Erythroblast (primary cell): ENCODE measurements at regions not wholly inside any gene's neighbourhood (a gene's known extent, or its start where the extent isn't known, plus 50 kb on each side); places are given as distances from the start of the nearest gene placed in this dataset.

Source experiments
- DNase-seq, 2 experiments: peaks; one replicate each; lab custom pipeline; 2025; lab: John Stamatoyannopoulos, UW
- GATA1 ChIP-seq: IDR thresholded peaks from 2 replicates; pipeline ENCODE4 v1.6.1; 2011; ENCODE audit warnings: low read depth, mild to moderate bottlenecking, control low read depth, low read length, moderate library complexity
- POLR2A ChIP-seq: IDR thresholded peaks from 2 replicates; pipeline ENCODE4 v1.6.1; 2011; ENCODE audit warnings: mild to moderate bottlenecking, low read length

DNA sequence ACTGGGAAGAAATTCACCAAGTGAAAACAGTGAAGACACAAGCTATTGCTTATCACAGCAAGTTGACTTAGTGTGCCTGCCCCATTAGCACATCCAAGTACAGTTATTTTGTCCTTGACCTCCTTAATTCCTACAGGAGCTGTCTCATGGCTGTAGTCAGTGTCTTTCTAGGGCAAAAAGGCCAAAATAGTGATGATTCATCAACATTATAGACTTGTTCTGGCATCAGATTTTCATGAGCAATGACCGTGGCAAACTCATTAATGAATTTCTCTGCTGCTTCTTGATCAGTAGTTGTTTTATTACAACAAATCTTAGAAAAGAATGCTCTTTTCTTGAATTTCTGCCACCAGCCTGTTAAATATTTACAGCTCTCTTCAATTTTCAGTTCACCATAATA lies 1169.3 kb upstream of the DDX18 start:
- TF ChIP-seq GATA1, result no peak
- TF ChIP-seq POLR2A, result no peak

DNA sequence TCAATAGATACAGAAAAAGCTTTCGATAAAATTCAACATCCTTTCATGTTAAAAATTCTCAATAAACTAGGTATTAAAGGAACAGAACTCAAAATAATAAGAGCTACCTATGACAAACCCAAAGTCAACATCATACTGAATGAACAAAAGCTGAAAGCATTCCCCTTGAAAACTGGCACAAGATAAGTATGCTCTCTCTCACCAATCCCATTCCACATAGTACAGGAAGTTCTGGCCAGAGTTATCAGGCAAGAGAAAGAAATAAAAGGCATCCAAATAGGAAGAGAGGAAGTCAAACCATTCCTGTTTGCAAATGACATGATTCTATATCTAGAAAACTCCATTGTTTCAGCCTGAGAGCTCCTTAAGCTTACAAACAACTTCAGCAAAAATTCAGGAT lies 1145.8 kb upstream of the DDX18 start:
- TF ChIP-seq GATA1, result no peak
- no peak for TF ChIP-seq POLR2A

More for the DNA sequence above, 1169.3 kb upstream of the DDX18 start:
- no peak for DNase-seq

DNA sequence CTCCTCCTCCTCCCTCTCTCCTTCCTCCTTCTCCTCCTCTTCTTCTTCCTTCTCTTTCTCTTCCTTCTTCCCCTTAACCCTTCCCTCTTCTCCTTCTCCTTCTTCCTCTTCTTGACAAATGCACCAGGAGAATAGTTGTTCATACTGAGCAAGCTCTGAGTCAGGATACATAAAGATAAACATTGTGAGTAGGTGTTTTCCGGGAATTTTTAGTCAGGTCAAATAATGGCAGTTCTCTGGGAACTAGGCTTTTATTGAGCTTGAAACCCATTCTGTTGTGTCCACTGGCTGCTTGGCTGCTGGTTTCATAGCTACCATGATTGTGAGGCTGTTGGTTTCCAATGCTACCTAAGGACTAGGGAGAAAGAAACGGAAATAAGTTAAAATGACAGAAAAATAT lies 1144.7 kb upstream of the DDX18 start:
- DNase-seq, result no peak
- TF ChIP-seq GATA1 (no peak), POLR2A (no peak)

More for the DNA sequence above, 1145.8 kb upstream of the DDX18 start:
- no peak for DNase-seq

DNA sequence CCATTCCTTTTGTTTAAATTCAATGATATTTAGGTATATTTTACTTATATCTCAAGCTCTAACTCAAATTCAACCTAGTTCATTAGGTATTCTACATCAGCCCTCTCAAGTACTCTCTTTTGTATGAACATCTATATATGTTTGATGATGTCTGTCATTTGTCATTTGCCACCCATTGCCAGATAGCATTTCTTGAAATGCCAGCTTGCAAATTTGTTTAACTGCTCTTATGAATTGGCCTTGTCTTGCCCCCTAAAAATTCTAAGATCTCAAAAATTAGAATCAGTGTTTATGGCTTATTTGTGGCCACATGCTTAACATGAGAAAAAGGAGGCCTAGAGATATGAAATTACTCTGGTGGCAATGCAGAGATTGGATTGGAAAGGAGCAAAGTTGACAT lies 1140.3 kb upstream of the DDX18 start:
- no peak for DNase-seq
- TF ChIP-seq POLR2A, result no peak
- no peak for TF ChIP-seq GATA1

DNA sequence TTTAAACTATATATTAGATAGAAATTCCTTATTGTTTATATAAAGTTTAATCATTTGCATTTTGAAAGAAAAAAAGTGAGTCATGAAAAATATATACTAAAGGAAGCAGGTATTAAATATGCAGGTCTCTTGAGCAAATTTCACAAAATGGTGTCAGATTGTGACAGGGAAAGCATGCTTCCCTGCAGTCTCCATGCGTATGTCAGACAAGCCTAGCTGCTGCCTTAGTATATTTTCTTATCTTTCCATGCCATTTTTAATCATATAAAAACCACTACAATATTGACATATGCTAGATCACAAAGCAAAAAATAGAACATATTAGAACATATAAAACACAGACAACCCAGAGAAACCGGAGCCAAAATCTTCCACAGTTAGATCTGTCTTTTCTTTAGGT lies 1137.7 kb upstream of the DDX18 start:
- no peak for DNase-seq
- no peak for TF ChIP-seq GATA1
- no peak for TF ChIP-seq POLR2A

DNA sequence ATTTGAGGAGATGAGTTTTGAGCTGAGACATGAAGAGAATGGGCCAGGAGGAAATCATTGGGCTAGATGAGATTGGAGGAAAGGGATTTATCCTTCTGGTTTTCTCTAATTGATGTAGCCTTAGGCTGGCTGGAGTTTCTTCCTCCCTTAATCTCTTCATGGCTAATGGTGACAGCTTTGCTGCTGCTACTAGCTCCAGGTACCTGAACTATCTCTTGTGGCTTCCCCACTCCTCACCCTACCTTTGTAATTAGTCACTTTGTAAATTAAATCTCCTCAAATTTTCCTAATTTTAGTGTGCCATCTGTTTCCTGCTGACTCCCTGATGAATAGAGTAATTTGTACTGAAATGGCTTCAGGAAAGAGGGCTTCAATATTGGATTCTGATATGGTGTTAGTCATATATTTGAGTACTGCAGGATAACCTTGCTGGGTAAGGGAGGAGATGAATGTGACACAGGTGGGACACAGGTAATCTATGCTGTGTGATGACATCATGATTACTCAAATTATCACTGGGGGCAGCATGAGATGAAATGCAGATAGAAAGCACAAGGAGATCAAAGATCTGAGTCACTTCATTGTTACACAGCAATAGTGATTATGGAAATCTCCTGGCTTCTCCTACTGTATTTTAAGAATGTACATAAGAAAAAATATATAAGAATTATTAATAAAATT lies 1134.1 kb upstream of the DDX18 start:
- no peak for DNase-seq
- TF ChIP-seq POLR2A (no peak), GATA1 (no peak)

DNA sequence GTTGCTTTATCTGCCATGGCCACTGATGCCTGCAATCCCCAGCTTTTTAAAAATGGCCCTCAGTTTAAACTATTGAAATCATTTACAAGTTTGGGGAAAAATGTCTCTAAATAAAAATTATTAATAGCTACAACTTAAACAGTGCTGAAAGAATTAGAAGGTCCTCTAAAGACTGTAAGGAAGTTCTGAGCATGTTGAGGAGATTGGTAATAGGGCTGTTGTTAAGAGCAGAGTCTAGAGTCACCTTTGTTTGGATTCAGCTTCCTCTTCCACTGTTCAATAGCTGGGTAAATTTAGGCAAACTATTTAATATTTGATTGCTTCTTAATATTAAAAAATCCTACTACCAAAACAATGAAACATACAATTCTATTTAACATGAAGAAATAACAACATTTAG lies 1127.1 kb upstream of the DDX18 start:
- TF ChIP-seq POLR2A, result no peak
- TF ChIP-seq GATA1, result no peak
- DNase-seq, result no peak

DNA sequence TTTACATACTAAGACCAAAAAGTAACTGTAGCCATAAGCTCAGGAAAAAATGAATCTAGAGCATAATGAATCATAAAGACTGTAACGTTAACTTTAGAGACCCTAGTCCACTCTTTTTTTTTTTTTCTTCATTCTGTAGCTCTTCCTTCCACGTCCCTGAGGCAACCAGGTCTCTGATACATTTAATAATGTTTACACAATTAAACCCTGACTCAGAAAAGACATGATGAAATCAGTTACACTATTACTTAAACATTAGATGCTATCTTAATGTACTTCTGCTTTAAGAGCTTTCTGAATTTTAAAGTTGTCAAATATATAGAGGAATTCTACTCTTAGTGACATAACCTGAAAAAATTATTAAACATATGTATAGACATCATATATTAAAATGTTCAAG lies 1121.5 kb upstream of the DDX18 start:
- TF ChIP-seq POLR2A, result no peak
- no peak for TF ChIP-seq GATA1
- no peak for DNase-seq

DNA sequence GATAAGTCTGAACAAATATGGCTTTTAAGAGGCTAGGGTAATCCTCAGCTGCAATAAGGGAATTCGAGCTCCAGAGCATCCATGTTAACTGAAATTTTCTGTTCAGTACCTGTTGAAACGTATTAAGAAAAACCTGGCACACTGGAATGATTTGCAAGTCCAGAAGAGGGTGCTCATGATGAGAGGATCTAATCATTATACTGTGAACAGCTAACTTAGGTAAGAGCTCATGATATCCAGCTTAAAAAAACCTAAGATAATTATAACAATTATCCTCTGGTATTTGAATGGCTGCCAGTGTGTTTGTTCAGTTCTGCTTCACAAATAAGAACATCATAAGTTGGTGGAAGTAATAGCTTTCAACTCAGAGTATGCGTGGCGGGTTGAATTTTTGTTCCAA lies 1118.3 kb upstream of the DDX18 start:
- DNase-seq, result no peak
- TF ChIP-seq POLR2A (no peak), GATA1 (no peak)

DNA sequence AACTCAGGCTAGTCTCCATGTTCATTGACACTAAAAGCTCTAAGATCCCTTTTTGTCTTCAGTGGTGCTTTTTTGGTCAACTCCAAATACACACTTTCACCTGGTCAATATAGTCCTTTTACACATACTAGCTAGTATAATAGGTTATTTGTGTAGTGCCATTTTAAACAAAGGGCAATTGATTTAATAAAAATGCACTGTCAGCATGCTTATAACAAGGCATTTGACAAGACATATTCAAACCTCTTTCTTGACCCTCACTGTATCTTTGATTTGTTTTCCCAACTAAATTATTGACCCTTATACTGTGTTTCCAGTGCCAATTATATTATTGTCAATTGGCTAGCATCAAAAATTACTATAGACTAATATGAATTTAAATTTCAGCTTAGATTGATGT lies 1117.6 kb upstream of the DDX18 start:
- no peak for DNase-seq
- TF ChIP-seq POLR2A (no peak), GATA1 (no peak)

DNA sequence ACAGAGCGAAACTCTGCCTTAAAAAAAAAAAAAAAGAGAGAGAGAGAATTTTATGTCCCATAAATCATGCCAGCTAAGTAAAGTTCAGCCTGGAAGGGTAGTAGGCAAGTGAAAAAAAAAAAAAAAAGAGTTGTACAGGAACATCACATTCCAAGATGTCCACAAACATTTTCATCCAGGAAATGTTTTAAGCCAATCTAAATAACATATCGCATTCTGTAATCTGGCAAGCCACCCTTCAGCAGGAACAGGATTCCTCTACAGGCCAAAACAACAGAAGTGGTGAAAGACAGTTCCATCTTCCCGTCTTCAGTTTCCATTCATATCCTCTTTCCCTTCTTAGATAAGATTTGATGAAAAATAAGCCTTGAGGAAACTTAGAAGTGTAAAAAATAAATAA lies 1108.1 kb upstream of the DDX18 start:
- TF ChIP-seq POLR2A (no peak), GATA1 (no peak)
- DNase-seq, result no peak

DNA sequence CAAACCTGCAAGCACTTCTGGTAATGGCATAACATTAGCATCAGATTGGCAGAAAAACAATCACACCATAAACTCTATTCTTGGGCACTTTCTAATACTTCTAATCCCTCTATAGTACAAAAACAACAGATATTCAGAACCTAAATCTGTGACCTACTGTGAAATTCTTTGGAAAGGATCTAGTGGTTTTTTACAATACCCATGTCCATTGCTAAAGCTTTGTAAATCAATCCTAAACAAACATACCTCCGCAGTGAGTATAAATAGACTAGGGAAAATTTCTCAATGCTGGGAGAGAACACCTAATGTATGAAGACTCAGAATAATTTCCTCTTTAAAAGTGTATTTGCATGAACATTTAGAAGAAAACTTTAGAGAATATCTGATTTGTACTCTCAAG lies 1098.5 kb upstream of the DDX18 start:
- no peak for DNase-seq
- no peak for TF ChIP-seq POLR2A
- no peak for TF ChIP-seq GATA1

DNA sequence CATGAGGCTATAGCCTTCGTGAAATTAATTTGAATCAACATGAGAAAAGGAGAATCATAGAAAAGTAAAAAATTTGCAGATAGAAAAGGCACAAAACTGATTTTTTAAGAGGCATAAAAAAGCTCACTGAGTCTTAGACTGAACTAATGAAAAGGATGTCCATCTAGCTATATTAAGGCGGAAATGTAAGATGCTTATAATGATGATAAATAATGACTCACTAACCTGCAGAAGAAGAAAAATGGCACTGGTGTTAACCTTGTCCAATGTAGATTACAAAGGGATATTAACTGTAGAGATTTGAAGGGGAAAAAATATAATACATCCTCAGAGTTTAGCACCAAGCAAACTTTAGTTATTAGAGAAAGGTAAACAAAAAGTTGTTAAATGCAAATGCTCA lies 1098.0 kb upstream of the DDX18 start:
- DNase-seq, result no peak
- TF ChIP-seq POLR2A (no peak), GATA1 (no peak)

DNA sequence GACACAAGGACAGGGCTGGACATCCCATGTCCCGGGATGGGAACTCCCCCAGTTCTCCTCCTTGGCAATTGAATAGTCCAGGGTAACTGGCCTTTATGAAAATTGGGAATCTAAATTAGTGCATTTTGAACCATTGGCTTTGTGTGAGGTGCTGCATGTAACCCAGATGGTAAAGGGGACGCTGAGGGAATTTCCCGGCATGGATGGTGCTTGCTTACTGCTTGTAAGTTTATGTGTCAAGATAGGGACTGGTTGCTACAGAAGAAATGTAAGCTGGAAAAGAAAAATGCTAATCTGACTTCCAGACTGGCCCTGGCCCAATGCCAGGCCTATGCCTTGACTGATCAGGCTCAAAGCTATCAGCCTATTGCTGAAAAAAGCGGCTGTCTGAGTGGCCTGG lies 1096.7 kb upstream of the DDX18 start:
- no peak for TF ChIP-seq POLR2A
- TF ChIP-seq GATA1, result no peak
- DNase-seq, result no peak

DNA sequence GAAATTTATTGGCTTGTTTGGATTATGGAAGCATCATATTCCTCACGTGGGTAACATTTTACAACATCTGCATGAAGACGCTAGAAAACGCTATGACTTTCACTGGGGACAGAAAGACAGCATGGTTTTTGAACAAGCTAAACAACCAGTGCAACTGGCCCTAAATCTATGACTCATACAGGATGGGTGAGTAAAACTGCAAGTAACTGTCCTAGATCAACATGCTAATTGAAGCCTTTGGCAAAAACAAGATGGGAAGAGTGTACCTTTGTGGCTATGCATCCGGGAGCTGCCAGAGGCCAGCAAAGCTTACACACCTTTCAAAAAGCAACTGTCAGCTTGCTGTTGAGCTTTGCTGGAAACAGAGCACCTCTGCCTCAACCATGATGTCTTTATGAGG lies 1096.0 kb upstream of the DDX18 start:
- no peak for TF ChIP-seq GATA1
- no peak for TF ChIP-seq POLR2A
- no peak for DNase-seq

DNA sequence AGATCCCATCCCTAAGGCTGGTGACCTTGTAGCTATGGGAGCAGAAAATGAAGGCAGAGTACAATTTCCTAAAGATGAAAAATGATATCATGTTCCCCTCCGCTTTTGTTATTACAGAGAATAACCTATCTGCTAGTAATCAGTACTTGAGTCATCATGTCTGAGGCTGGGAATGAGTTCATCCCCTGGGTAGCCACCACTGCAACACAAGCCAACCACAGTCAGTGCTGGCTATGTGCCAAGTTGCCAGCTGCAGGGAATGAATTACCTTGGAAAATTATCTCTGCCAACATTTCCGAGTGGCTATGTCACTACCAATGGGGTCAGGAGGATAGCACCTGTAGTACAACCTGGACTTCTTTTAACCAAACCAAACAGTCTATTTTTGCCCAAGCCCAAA lies 1094.7 kb upstream of the DDX18 start:
- TF ChIP-seq POLR2A (no peak), GATA1 (no peak)
- no peak for DNase-seq
